Medulla oblongata (tissue), 1 donor: ENCODE measurements at regions not wholly inside any gene's neighbourhood (a gene's known extent, or its start where the extent isn't known, plus 50 kb on each side); places are given as distances from the start of the nearest gene placed in this dataset.

Source experiments
- DNase-seq: peaks from one replicate; pipeline ENCODE4 v3.0.0-alpha.2; 2015; ENCODE audit errors: extremely low spot score

GRCh38 chr5:153880106-153880505 is 158.6 kb downstream of the FAM114A2 start:
- DNase-seq: no peak

GRCh38 chr5:153879596-153879995 is 159.1 kb downstream of the FAM114A2 start:
- DNase-seq: no peak

- DNase-seq: no peak
Observed at GRCh38 chr5:153866176-153866575, 172.5 kb downstream of the FAM114A2 start.

GRCh38 chr5:153865016-153865415 is 173.7 kb downstream of the FAM114A2 start:
- no peak for DNase-seq

- DNase-seq: no peak
Observed at GRCh38 chr5:153863951-153864350, 174.8 kb downstream of the FAM114A2 start.
